ENCODE measurements at regions not wholly inside any gene's neighbourhood (a gene's known extent, or its start where the extent isn't known, plus 50 kb on each side); places are given as distances from the start of the nearest gene placed in this dataset.
"Not testable (repeated sequence)": the region's sequence is repeated elsewhere in the genome, so short reads cannot be mapped to it uniquely, and the experiment has no call there.

GRCh38 chr2:6159606-6160005 is 467.4 kb downstream of the SOX11 start:
- no peak for DNase-seq

DNA sequence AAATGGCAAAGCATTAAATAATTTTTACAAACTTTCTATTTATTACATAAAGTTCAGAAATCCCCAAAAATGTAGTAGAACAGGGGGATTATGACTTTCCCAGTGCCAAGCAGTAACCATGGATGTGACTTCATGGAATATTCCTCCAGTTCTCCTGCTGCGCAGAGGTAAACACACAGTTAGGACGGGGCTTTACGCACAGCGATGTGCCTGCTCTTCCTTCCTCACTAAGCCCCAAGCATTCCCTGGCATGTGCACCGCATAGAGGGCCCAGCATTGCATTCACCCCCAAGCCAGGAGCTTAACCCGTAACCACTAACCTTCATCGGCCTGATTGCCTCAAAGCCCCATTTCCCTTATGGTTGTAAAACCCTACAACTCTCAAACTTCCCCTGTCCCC is 471.7 kb downstream of the SOX11 start:
- no peak for DNase-seq

DNA sequence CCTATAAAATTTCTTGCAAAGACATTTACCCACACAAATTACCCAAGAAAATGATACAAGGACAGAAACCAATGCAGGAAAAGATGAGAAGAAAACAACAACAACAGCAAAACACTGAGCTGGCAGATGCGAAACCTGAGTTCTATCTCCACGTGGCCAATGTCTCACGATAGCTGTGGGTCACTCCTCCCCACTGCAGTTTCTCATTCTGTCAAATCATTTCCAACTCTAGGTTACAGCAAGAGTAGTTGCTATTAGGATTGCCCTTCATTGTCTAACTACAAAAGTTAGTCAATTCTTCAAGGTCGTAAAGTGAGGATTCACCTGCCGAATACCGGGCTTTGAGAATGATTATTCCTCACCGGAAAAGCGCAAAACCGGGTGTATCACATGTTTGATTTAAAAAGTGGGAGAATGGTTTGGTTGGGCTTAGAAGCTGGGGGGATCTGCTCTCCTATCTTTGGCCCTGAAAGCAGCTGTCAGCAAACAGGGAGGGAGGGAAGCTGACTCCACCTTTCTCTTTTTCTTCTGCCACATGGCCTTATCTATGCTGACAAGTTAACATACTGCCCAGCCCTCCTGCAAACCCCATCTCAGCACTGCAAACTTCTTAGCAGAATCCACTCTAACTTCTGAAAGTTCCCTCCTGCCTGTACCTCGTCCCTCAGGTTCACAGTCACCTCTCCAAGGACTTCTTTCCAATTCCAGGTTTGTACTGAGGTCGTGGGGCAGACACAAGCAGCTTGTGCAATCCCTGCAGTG is 473.0 kb downstream of the SOX11 start:
- DNase-seq: no peak

GRCh38 chr2:6167592-6168138 is 475.5 kb downstream of the SOX11 start:
- DNase-seq: no peak

DNA sequence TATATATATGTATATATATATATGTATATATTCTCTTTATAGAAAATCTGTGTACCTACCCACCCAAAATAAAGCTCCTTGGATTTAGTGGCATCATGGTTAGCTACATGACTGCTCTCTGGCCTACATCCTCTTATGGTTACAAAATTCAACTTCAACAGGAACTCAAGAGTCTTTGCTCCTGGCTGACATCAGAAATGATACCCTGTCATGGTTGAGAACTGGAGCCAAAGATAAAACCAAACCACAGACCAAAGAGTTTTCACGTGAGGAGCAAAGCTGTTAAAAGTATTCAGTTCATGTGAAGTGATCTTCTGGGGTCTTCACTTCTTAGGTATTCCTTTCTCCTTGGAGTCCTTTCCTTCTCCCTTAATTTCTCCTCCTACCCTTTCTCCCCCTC is 476.3 kb downstream of the SOX11 start:
- no peak for DNase-seq

DNA sequence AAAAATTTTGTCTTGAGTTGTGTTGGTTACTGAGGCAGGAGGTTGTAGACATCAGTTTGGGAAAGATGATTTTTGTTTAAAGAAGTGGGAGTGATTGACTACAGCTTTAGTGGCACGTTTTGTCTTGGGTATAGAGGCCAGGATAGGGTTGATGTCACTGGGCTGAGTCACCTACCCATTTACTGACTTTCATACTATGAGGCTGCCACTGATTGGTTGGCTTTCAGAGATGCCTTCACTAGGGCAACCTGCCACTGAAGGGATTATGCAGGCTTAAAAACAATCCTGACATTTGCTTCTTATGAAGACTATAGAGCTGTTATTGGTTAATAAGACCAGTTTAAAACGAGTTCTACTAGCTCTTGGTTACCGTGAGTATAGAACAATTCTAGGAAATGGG is 479.1 kb downstream of the SOX11 start:
- DNase-seq: no peak

- no peak for DNase-seq
Observed at GRCh38 chr2:6177811-6178210, 485.6 kb downstream of the SOX11 start.

DNA sequence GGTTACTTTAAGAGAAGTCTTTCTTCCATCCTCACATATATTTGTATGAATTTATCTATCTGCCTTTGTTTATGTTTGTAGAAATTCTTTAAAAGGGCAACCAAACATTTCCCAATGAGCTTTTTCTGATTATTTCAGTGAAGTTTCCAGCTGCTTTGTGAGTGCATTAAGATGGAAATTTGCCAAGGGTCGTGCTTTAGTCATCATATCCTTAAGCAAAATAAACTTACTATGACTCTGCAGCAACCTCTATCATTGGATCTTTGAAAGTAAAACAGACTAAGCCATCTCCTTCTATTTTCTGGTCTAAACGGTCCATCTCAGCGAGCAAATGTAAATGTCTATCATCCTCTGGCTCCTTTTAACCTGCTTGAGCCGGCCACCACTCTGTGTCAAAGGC is 489.3 kb downstream of the SOX11 start:
- no peak for DNase-seq

GRCh38 chr2:6181926-6182325 is 489.7 kb downstream of the SOX11 start:
- no peak for DNase-seq

- DNase-seq: no peak
Observed at GRCh38 chr2:6183226-6183625, 491.0 kb downstream of the SOX11 start.

DNA sequence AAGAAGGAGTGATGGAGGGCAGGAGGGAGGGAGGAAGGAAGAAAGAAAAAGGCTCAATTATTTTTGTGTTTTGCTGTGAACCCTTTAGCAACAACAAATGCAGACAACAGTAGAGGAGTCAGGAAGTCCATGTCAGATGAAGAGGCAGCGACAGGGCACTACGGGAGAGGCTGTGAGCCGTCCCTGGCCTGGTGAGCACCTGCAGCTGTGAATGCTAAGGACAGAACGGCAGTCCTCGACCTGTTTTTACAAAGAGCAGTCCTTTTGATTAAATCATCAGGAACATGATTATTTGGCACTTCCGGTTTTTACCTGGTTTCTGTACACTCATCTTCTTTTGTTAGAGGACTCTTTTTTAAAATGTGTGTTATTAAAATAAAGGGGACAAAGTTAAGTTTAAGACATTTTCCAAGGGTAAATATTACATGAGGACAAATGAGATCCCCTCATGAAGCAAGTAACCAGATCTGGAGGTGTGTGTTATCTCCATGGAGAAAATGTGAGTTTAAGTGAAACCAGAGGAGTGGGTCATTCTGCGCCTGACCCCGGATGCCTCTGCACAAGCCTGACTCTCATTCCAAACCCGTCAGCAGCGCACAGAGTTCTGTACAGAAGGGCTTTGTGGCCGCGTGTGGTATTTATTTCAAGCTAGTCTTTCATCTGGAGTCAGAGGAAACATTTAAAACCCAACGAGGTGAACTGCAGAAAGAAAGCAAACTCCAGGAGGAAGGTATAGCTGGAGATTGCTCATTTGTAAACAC is 492.5 kb downstream of the SOX11 start:
- DNase-seq: peak; percentile 9

GRCh38 chr2:6186332-6187151 is 494.4 kb downstream of the SOX11 start:
- DNase-seq: no peak

DNA sequence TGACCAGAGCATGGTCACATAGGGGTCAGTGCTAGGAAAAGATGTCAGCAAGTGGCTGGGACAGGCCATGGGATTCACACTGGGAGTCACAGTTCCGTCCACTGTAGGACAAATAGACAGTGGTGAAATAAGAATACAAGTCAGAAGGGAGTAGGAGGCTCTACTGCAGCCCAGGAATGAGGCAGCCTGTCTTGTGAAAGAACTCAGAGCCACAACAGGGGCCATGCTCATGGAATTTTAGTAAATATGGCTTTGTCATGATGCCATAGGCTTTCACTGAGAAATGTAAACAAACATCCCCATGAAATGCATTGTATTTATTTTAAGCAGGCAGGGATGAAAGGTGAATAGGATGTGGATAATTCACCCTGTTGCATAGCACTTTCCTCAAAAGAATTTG is 504.3 kb downstream of the SOX11 start:
- no peak for DNase-seq

DNA sequence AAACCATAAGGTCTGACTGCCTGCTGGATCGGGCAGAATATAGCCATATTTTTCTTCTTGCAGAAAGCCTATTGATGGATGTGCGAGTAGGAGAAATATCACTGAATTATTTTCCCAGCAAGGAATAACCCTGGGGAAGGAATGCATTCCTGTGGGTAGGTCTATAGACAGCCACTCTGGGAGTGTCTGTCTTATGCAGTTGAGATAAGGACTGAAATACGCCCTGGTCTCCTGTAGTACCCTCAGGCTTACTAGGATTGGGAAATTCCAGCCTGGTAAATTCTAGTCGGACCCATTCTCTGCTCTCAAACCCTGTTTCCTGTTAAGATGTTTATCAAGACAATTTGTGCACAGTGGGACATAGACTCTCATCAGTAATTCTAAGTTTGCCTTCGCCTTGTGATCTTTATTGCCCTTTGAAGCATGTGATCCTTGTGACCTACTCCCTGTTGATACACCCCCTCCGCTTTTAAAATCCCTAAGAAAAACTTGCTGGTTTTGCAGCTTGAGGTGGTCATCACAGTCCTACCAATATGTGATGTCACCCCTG is 506.3 kb downstream of the SOX11 start:
- not testable (repeated sequence) for DNase-seq

DNA sequence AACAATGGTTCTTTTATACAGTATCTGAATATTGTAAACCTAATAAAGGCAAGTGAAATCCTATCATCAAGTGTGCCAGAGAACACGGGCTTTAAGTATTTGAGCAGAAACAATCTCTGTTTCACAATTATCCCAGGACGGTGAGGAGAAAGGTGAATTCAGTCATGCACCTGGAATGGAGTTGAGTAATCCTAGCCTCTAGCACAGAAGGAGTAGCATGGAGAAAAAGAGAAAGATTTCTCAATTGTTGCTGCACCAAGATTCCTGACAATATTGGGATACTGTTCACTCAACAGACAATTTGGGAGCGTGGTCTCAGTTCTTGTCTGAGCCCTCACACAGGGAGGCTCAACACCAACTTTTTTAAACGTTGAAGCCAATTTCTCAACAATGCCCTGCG is 510.6 kb downstream of the SOX11 start:
- DNase-seq: no peak

- DNase-seq: no peak
Observed at GRCh38 chr2:6203291-6203959, 511.2 kb downstream of the SOX11 start.

DNA sequence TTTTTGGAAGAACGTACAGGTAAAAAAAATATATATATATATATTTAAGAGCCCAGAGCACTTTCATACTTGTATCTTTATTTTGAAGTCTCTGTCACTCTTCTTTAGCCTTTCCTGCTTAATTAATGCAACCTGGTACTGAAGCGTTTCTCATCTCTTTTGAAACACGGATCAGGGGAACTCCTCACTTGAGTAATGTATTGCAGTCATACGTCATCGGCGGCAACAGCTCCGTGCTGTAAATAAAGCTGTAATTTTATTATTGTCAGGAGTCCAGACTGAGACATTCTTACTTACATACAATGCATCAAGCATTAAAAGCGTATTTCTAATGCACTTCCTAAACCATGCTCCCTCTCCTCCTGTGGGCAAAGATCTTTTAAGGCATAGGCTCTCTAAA is 514.7 kb downstream of the SOX11 start:
- no peak for DNase-seq

DNA sequence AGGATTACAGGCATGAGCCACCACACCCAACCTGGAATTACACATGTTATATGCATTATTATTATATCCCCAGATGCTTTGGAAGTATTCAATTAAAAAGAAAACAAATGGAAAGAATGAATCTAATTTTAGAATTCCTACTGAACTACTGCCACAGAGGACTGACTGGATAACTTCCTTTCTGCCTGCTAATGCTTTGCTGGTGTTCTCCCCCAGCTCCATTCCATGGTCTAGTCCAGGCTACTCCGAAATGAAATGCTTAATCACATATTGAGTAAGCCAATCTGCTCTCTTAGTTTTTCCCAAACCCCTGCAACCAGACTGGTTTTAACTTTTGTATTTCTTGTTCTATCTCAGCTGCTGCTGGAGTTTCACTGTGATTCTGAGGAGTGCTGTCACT is 519.1 kb downstream of the SOX11 start:
- no peak for DNase-seq

GRCh38 chr2:6212491-6212890 is 520.3 kb downstream of the SOX11 start:
- no peak for DNase-seq

- no peak for DNase-seq
Observed at GRCh38 chr2:6213056-6213780, 521.0 kb downstream of the SOX11 start.

GRCh38 chr2:6214471-6214870 is 522.3 kb downstream of the SOX11 start:
- no peak for DNase-seq

- DNase-seq: no peak
Observed at GRCh38 chr2:6215053-6215452, 522.9 kb downstream of the SOX11 start.
